ENCODE measurements at regions not wholly inside any gene's neighbourhood (a gene's known extent, or its start where the extent isn't known, plus 50 kb on each side); places are given as distances from the start of the nearest gene placed in this dataset.

DNA sequence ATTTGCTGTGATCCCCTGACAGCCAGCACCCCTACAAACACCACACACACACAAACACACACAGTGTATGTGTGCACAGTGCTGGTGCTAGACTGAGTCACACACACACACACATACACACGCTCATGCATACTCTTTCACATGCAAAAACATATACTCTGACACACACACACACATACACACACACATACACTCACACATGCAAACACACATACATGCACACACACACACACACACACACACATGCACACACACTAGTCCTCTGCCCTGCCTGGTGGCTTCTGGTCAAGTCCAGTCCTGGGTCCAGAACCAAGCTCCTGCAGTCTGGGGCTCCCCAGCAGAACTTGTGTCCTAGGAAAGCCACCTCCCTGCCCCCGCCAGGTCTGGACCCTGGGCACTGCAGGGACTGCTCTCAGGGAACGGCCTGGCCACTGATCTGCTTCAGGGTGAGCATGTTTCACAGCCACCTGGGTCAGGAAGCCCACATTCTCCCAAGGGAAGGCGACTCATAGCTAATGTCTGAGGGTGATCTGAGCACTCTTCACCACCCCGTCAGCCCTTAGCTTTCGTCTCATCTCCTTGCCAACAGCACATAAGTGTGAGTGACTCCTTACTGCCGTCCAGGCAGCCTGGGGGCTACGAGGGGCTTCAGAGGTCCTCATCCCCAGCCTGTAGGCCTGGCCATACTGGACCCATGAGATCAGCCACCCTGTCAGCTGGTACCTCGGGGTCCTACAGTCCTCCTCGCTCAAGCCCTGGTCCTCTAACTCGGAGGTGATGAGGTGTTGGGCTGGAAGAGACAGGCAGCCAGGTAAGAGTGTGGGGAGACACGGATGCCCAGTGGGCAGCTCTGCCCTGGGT lies 88.1 kb downstream of the MCFD2 start:
- TF ChIP-seq CTCF (IDR thresholded peaks at IDR 0.05) (no peak), REST (IDR thresholded peaks at IDR 0.05; ENCODE audit: insufficient read depth in 1 of 2, low read depth in 2 of 2, low read length in 1 of 2) (no peak), POLR2AphosphoS5 (IDR thresholded peaks at IDR 0.05; ENCODE audit: low read depth, low read length) (no peak), SIN3A (IDR thresholded peaks at IDR 0.05; ENCODE audit: borderline replicate concordance, insufficient read depth, low read depth, low read length) (no peak)

Data from Panc1 (cell line).